ENCODE measurements at regions not wholly inside any gene's neighbourhood (a gene's known extent, or its start where the extent isn't known, plus 50 kb on each side); places are given as distances from the start of the nearest gene placed in this dataset.

DNA sequence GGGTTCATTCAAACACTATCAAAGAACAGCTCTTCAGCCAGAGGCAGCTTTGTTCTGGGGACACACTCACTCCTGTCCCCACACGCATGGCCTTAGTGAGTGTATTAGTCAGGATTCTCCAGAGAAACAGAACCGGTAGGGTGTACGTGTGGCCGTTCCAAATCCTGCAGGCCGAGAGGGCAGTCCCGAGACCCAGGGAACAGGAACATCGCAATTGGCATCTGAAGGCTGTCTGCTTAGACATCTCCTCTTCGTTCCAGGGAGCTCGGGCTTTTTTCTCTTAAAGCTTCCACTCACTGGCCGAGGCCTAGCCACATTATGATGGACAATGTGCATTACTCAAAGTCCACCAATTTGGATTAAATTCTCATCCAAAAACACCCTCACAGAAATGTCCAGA is 523.3 kb downstream of the GLRX3 start:
- Histone ChIP-seq H3K4me2 (ENCODE audit: low read length) (no peak overlapping the region), H3K9me3 (ENCODE audit: insufficient read depth, low read length) (no peaks in the 10 kb centered on the region), H3K9ac (ENCODE audit: low read length) (no peak overlapping the region), H3K27ac (ENCODE audit: low read length) (no peak overlapping the region), H3K4me1 (ENCODE audit: low read length) (no peaks in the 10 kb centered on the region), H3K36me3 (replicated peaks; ENCODE audit: low read depth, low read length) (no peaks in the 10 kb centered on the region), H4K20me1 (ENCODE audit: insufficient read depth, low read length) (no peaks in the 10 kb centered on the region), H3K4me3 (ENCODE audit: low read length) (no peak overlapping the region), H3K79me2 (ENCODE audit: low read length) (no peaks in the 10 kb centered on the region), H2AFZ (ENCODE audit: low read depth, low read length) (no peak overlapping the region), H3K27me3 (ENCODE audit: low read depth, low read length) (no peaks in the 10 kb centered on the region)
- TF ChIP-seq EZH2phosphoT487 (IDR thresholded peaks at IDR 0.05; ENCODE audit: low read depth) = no peak

DNA sequence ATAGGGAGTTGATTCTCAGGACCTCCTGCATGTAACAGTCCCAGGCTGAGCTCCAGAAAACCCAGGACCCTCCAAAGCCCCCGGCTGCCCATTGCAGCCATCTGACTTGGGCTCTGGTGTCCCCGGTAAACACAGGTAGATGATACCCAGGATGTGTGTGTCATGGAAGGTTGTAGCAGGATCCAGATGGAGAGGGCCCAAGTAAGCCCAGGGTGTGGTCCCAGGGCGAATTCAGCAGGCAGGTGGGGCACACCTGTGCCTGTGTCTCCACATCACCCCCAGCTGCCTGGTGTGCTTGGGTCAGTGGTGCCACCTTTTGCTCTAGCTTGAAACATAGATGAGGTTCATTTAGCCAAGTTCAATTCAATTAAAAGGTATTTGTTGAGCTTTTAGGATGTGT is 524.1 kb downstream of the GLRX3 start:
- H3K27me3 ChIP-seq (ENCODE audit: low read depth, low read length) = no peaks in the 10 kb centered on the region
- no peak overlapping the region for H3K9ac ChIP-seq (ENCODE audit: low read length)
- no peak for TF ChIP-seq EZH2phosphoT487 (IDR thresholded peaks at IDR 0.05; ENCODE audit: low read depth)
- TF ChIP-seq, protein P1, sequence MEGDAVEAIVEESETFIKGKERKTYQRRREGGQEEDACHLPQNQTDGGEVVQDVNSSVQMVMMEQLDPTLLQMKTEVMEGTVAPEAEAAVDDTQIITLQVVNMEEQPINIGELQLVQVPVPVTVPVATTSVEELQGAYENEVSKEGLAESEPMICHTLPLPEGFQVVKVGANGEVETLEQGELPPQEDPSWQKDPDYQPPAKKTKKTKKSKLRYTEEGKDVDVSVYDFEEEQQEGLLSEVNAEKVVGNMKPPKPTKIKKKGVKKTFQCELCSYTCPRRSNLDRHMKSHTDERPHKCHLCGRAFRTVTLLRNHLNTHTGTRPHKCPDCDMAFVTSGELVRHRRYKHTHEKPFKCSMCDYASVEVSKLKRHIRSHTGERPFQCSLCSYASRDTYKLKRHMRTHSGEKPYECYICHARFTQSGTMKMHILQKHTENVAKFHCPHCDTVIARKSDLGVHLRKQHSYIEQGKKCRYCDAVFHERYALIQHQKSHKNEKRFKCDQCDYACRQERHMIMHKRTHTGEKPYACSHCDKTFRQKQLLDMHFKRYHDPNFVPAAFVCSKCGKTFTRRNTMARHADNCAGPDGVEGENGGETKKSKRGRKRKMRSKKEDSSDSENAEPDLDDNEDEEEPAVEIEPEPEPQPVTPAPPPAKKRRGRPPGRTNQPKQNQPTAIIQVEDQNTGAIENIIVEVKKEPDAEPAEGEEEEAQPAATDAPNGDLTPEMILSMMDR (IDR thresholded peaks at IDR 0.05; ENCODE audit: low read depth, low read length) = no peak
- no peak overlapping the region for H2AFZ ChIP-seq (ENCODE audit: low read depth, low read length)
- H3K4me3 ChIP-seq (ENCODE audit: low read length) = no peak overlapping the region
- no peaks in the 10 kb centered on the region for H4K20me1 ChIP-seq (ENCODE audit: insufficient read depth, low read length)
- H3K79me2 ChIP-seq (ENCODE audit: low read length) = no peaks in the 10 kb centered on the region
- no peaks in the 10 kb centered on the region for H3K4me1 ChIP-seq (ENCODE audit: low read length)
- H3K4me2 ChIP-seq (ENCODE audit: low read length) = no peak overlapping the region
- H3K27ac ChIP-seq (ENCODE audit: low read length) = no peak overlapping the region
- H3K36me3 ChIP-seq (replicated peaks; ENCODE audit: low read depth, low read length) = no peaks in the 10 kb centered on the region
- no peaks in the 10 kb centered on the region for H3K9me3 ChIP-seq (ENCODE audit: insufficient read depth, low read length)

DNA sequence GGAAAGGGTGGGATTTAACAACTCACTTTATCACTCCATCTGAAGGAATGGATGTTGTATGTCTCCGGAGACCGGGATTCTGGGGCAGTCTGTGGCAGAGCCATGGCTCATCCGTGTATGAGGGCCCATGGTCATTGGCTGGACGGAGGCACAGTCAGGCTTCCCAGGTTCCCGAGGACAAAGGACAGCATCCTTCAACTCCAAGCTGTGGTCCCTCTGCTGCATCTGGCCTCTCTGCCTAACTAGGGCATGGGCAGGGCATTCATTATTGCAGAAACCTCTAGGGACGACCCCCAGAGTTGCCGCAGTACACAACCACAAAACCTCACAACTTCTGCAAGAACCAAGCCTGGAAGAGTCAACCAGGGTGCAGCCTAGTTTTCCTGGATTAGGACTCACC is 525.2 kb downstream of the GLRX3 start:
- Histone ChIP-seq H3K4me2 (ENCODE audit: low read length) (no peak overlapping the region), H2AFZ (ENCODE audit: low read depth, low read length) (no peak overlapping the region), H3K79me2 (ENCODE audit: low read length) (no peaks in the 10 kb centered on the region), H3K4me1 (ENCODE audit: low read length) (no peaks in the 10 kb centered on the region), H4K20me1 (ENCODE audit: insufficient read depth, low read length) (no peaks in the 10 kb centered on the region), H3K36me3 (replicated peaks; ENCODE audit: low read depth, low read length) (no peaks in the 10 kb centered on the region), H3K9ac (ENCODE audit: low read length) (no peak overlapping the region), H3K9me3 (ENCODE audit: insufficient read depth, low read length) (no peaks in the 10 kb centered on the region), H3K27ac (ENCODE audit: low read length) (no peak overlapping the region), H3K4me3 (ENCODE audit: low read length) (no peak overlapping the region), H3K27me3 (ENCODE audit: low read depth, low read length) (no peaks in the 10 kb centered on the region)
- TF ChIP-seq, protein P1 (IDR thresholded peaks at IDR 0.05; ENCODE audit: low read depth, low read length) = no peak
- TF ChIP-seq EZH2phosphoT487 (IDR thresholded peaks at IDR 0.05; ENCODE audit: low read depth) = no peak

DNA sequence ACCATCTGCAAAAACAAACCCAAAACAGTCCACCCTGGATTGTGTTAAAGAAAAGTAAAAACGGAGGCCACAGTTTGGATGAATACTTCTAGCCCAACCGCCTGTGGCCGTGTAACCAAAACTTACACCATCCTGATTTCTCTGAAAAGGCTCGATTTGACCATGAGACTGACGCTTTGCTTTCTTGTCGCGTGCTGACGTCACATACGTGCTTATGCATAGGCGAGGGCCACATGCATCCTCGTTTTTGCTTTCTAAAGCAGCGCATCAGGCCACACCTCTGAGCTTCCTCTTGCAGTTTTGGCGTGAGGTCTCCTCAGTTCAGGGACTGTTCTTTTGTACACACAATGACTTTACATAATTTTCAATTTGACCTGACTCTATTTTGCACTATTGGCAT is 526.6 kb downstream of the GLRX3 start:
- Histone ChIP-seq H3K79me2 (ENCODE audit: low read length) (no peaks in the 10 kb centered on the region), H3K4me3 (ENCODE audit: low read length) (no peak overlapping the region), H3K27me3 (ENCODE audit: low read depth, low read length) (no peaks in the 10 kb centered on the region), H2AFZ (ENCODE audit: low read depth, low read length) (no peak overlapping the region), H4K20me1 (ENCODE audit: insufficient read depth, low read length) (no peaks in the 10 kb centered on the region), H3K36me3 (replicated peaks; ENCODE audit: low read depth, low read length) (no peaks in the 10 kb centered on the region), H3K9ac (ENCODE audit: low read length) (no peak overlapping the region), H3K9me3 (ENCODE audit: insufficient read depth, low read length) (no peaks in the 10 kb centered on the region), H3K27ac (ENCODE audit: low read length) (no peak overlapping the region), H3K4me1 (ENCODE audit: low read length) (no peaks in the 10 kb centered on the region), H3K4me2 (ENCODE audit: low read length) (no peak overlapping the region)
- no peak for TF ChIP-seq EZH2phosphoT487 (IDR thresholded peaks at IDR 0.05; ENCODE audit: low read depth)
- TF ChIP-seq, protein P1 (IDR thresholded peaks at IDR 0.05; ENCODE audit: low read depth, low read length) = no peak

DNA sequence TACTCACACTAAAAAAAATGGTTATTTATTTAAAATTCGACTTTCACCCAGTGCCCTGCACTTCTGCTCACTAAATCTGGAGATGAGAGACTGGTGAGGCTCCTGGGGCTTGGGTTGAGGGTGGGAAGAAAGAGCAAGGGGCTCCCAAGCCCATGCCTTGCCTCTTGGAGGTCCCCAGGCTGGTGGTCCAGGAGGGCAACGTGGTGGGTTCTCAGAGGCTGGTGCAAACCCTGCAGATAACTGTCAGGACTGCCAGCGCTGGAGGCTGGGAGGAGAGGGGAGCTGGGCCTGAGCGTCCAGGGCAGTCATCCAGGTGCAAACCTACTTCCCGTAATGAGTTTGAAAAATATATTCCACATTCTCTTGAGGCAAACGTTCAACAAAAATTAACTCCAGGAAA is 528.3 kb downstream of the GLRX3 start:
- no peaks in the 10 kb centered on the region for H3K79me2 ChIP-seq (ENCODE audit: low read length)
- H2AFZ ChIP-seq (ENCODE audit: low read depth, low read length) = no peak overlapping the region
- no peaks in the 10 kb centered on the region for H3K4me1 ChIP-seq (ENCODE audit: low read length)
- no peak for TF ChIP-seq EZH2phosphoT487 (IDR thresholded peaks at IDR 0.05; ENCODE audit: low read depth)
- TF ChIP-seq, protein P1 (IDR thresholded peaks at IDR 0.05; ENCODE audit: low read depth, low read length) = no peak
- H3K27ac ChIP-seq (ENCODE audit: low read length) = no peak overlapping the region
- no peak overlapping the region for H3K9ac ChIP-seq (ENCODE audit: low read length)
- no peaks in the 10 kb centered on the region for H3K27me3 ChIP-seq (ENCODE audit: low read depth, low read length)
- H3K4me2 ChIP-seq (ENCODE audit: low read length) = no peak overlapping the region
- H3K9me3 ChIP-seq (ENCODE audit: insufficient read depth, low read length) = no peaks in the 10 kb centered on the region
- H3K4me3 ChIP-seq (ENCODE audit: low read length) = no peak overlapping the region
- H4K20me1 ChIP-seq (ENCODE audit: insufficient read depth, low read length) = no peaks in the 10 kb centered on the region
- no peaks in the 10 kb centered on the region for H3K36me3 ChIP-seq (replicated peaks; ENCODE audit: low read depth, low read length)

Data from OCI-LY3 (cell line).